Activated B cell treated with CpG ODN at 0.5 μM for 24 hours (primary cell): ENCODE measurements at regions not wholly inside any gene's neighbourhood (a gene's known extent, or its start where the extent isn't known, plus 50 kb on each side); places are given as distances from the start of the nearest gene placed in this dataset.

ENCODE experiments used
- ATAC-seq: fragments of 200-7000 bp; cut with Tn5 transposase; one replicate; pipeline ENCODE4 v1.10.0; 2021; ENCODE audit warnings: low read depth, mild to moderate bottlenecking, moderate library complexity
- CTCF ChIA-PET: fragments of 350-600 bp; sonication (Branson Sonifier 250); formaldehyde crosslinking; loops from one replicate; lab custom pipeline; 2021; ENCODE audit warnings: antibody characterized with exemption; lab: Charles Lee
- POLR2A ChIA-PET: fragments of 350-600 bp; sonication (Branson Sonifier 250); formaldehyde crosslinking; loops from one replicate; lab custom pipeline; 2021; ENCODE audit warnings: antibody characterized with exemption; lab: Charles Lee
- DNase-seq: peaks from one replicate; pipeline ENCODE4 v3.0.0; 2022
- H3K27ac Mint-ChIP-seq: one replicate; pipeline ENCODE4 v1.8.0; 2020; ENCODE audit warnings: mixed read lengths
- H3K27me3 Mint-ChIP-seq: one replicate; pipeline ENCODE4 v1.8.0; 2021; ENCODE audit warnings: mixed read lengths
- H3K36me3 Mint-ChIP-seq: one replicate; pipeline ENCODE4 v1.8.0; 2021; ENCODE audit warnings: low read depth, mixed read lengths
- H3K4me1 Mint-ChIP-seq: one replicate; pipeline ENCODE4 v1.8.0; 2021; ENCODE audit warnings: mixed read lengths
- H3K4me3 Mint-ChIP-seq: one replicate; pipeline ENCODE4 v1.8.0; 2020; ENCODE audit warnings: mild to moderate bottlenecking, mixed read lengths
- H3K9me3 Mint-ChIP-seq: one replicate; pipeline ENCODE4 v1.8.0; 2020; ENCODE audit warnings: mixed read lengths
- intact Hi-C: fragments of 100-400 bp; cut with micrococcal nuclease; formaldehyde crosslinking; loops from one replicate; pipeline ENCODE4 v1.15.1; 2024
- TF ChIP-seq, protein P1 (sequence below): fragments of 200-600 bp; IDR thresholded peaks from one replicate; pipeline ENCODE4 v1.8.0; 2022; ENCODE audit warnings: antibody characterized with exemption, mild to moderate bottlenecking

DNA sequence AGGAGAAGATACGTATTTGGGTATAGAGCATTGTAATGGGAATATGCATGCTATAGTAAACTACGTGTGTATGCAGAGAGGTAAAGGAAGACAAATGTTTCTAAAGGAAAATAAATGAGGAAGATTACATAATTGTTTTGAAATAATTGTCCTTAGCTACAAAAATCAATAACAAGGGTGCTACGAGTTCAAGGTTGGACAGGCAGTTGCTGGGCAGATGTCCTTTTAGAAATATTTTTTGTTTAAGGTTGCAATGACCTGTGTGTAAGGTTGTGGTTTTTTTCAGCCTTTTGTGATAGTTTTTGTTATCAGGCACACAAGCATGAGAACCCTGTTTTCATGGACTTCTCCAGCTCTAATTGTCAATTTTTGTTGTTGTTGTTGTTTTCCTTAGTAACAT, 1304.1 kb upstream of the CHAC2 start:
- H3K27me3 Mint-ChIP-seq: no peaks in the 10 kb centered on the region
- ChIA-PET POLR2A (no interaction called here), CTCF (no interaction called here)
- peaks cover 5% of the 10 kb centered on the region for H3K9me3 Mint-ChIP-seq
- TF ChIP-seq, protein P1, sequence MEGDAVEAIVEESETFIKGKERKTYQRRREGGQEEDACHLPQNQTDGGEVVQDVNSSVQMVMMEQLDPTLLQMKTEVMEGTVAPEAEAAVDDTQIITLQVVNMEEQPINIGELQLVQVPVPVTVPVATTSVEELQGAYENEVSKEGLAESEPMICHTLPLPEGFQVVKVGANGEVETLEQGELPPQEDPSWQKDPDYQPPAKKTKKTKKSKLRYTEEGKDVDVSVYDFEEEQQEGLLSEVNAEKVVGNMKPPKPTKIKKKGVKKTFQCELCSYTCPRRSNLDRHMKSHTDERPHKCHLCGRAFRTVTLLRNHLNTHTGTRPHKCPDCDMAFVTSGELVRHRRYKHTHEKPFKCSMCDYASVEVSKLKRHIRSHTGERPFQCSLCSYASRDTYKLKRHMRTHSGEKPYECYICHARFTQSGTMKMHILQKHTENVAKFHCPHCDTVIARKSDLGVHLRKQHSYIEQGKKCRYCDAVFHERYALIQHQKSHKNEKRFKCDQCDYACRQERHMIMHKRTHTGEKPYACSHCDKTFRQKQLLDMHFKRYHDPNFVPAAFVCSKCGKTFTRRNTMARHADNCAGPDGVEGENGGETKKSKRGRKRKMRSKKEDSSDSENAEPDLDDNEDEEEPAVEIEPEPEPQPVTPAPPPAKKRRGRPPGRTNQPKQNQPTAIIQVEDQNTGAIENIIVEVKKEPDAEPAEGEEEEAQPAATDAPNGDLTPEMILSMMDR: no peak
- no peaks in the 10 kb centered on the region for H3K36me3 Mint-ChIP-seq
- H3K4me3 Mint-ChIP-seq: no peak overlapping the region
- no peak for ATAC-seq
- no peaks in the 10 kb centered on the region for H3K4me1 Mint-ChIP-seq
- intact Hi-C loops: no loop called here
- no peak overlapping the region for H3K27ac Mint-ChIP-seq
- DNase-seq: no peak

DNA sequence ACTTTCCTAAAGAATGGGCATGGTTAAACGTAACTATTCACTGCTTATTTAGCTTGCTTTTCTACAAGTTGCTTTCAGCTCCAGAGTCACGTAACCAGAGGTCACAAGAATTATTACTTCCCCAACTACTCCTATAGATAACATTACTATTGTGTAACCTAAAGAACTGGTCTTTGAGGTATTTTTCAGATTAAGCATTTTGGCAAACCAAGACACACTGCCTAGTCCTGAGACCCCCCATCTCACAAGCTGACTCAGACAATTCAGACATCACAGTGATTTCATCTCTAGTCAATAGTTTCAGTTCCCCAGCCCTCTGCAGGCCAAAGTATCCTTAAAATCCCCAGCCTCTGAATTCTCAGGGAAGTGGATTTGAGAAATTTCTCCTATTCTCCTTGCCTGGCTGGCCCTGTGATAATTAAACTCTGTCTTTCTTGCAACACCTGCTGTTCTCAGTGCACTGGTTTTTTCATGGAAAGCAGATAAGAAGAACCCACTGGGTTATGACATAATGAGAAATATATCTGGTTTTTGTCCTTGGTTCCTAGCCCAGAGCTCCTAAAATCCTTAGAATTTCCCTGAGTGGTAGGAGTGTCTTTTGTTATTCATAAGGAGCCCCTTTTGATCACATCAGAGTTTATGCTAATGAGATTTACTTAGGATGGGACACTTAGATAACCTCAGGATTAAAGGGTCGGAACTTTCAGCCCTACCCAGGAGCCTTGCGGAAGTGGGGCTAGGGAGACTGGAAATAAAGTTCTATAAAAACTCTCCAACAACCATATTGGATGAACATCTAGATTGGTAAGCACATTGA, 1310.8 kb upstream of the CHAC2 start:
- ATAC-seq (no peak), DNase-seq (no peak)
- Mint-ChIP-seq H3K36me3 (no peaks in the 10 kb centered on the region), H3K27ac (no peak overlapping the region), H3K27me3 (no peaks in the 10 kb centered on the region), H3K9me3 (peaks cover 5% of the 10 kb centered on the region), H3K4me3 (no peak overlapping the region), H3K4me1 (no peaks in the 10 kb centered on the region)
- ChIA-PET CTCF (no interaction called here), POLR2A (no interaction called here)
- TF ChIP-seq, protein P1: no peak
- intact Hi-C loops: no loop called here

- Mint-ChIP-seq H3K36me3 (no peaks in the 10 kb centered on the region), H3K4me1 (no peaks in the 10 kb centered on the region), H3K27me3 (no peaks in the 10 kb centered on the region), H3K9me3 (peaks cover 5% of the 10 kb centered on the region), H3K4me3 (no peak overlapping the region), H3K27ac (no peak overlapping the region)
- POLR2A ChIA-PET: no interaction called here
- intact Hi-C loops: no loop called here
- ATAC-seq (no peak), DNase-seq (no peak)
- CTCF ChIA-PET: no interaction called here
- TF ChIP-seq, protein P1: no peak
Measured at GRCh38 chr2:52454962-52455361, 1312.6 kb upstream of the CHAC2 start.

DNA sequence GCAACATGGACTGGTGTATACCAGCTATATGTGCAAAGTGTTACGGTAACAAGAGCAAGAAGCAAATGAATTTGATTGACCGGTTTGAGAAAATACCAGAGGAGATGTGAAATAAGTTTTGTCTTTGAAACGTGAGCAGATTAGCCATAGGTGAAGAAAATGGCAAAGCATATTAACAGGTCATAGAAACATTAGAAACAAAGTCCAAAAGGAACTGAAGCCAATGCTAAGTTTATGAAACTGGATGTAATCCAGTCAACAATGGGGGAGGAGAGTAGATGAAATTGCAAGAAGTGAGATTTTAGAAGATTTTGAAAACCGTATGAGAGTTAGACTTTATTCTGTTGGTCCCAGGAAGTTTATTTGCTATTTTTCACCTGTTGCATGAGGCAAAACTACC, 1315.4 kb upstream of the CHAC2 start:
- no peak for ATAC-seq
- intact Hi-C loops: no loop called here
- Mint-ChIP-seq H3K9me3 (no peaks in the 10 kb centered on the region), H3K4me1 (no peaks in the 10 kb centered on the region), H3K36me3 (no peaks in the 10 kb centered on the region), H3K27ac (no peak overlapping the region), H3K4me3 (no peak overlapping the region), H3K27me3 (no peaks in the 10 kb centered on the region)
- no peak for DNase-seq
- POLR2A ChIA-PET: no interaction called here
- CTCF ChIA-PET: no interaction called here
- TF ChIP-seq, protein P1: no peak

DNA sequence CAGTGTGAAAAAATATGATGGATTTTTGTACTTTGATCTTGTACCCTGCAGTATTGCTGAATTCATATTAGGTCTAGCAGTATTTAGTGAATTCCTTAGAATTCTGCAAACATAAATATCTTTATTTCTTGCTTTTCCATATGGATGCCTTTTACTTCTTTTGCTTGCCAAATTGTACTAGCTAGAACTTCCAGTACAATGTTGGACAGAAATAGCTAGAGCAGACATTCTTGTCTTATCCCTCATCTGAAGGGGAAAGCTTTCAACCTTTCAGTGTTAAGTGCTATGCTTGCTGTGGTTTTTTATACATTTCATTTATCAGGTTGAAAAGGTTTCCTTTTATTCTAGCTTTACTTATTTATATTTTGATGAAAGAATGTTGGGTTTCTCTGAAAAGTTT, 1321.9 kb upstream of the CHAC2 start:
- H3K4me1 Mint-ChIP-seq: no peaks in the 10 kb centered on the region
- POLR2A ChIA-PET: no interaction called here

More for the DNA sequence above, 1321.9 kb upstream of the CHAC2 start:
- CTCF ChIA-PET: no interaction called here
- Mint-ChIP-seq H3K36me3 (no peaks in the 10 kb centered on the region), H3K4me3 (no peak overlapping the region), H3K27me3 (no peaks in the 10 kb centered on the region), H3K9me3 (no peaks in the 10 kb centered on the region), H3K27ac (no peak overlapping the region)
- ATAC-seq (no peak), DNase-seq (no peak)
- intact Hi-C loops: no loop called here
- TF ChIP-seq, protein P1: no peak
